Upper lobe of left lung (tissue), 4 donors: ENCODE measurements at regions not wholly inside any gene's neighbourhood (a gene's known extent, or its start where the extent isn't known, plus 50 kb on each side); places are given as distances from the start of the nearest gene placed in this dataset.

Source experiments
- CTCF ChIP-seq, 6 experiments: fragments of 450-650 bp in 4 of 6; fragments of 200-600 bp in 2 of 6; sonication (generic) in 2 of 6; IDR thresholded peaks; one replicate each; pipeline ENCODE4 v1.5.1; 2016 to 2019; ENCODE audit warnings: antibody characterized with exemption in 6 of 6
- EP300 ChIP-seq, 4 donors: sonication (generic); formaldehyde crosslinking; IDR thresholded peaks; one replicate each; pipeline ENCODE4 v1.5.1; 2017; ENCODE audit warnings: antibody characterized with exemption in 4 of 4, control low read depth in 2 of 4
- POLR2A ChIP-seq, 4 donors: fragments of 450-650 bp; IDR thresholded peaks; one replicate each; pipeline ENCODE4 v1.5.1; 2016 to 2017; ENCODE audit warnings: antibody characterized with exemption in 4 of 4, mild to moderate bottlenecking in 2 of 4
- POLR2AphosphoS5 ChIP-seq, 2 donors: sonication (generic); formaldehyde crosslinking; IDR thresholded peaks; one replicate each; pipeline ENCODE4 v1.5.1; 2017; ENCODE audit warnings: antibody characterized with exemption in 2 of 2

- TF ChIP-seq POLR2AphosphoS5 (IDR thresholded peaks at IDR 0.05) (no peak), CTCF (IDR thresholded peaks at IDR 0.05) (no peak), EP300 (IDR thresholded peaks at IDR 0.05) (no peak), POLR2A (IDR thresholded peaks at IDR 0.05) (no peak)
These were observed 143.6 kb upstream of the FAM47A start for GRCh38 chrX:34275699-34276098.
